ENCODE measurements at regions not wholly inside any gene's neighbourhood (a gene's known extent, or its start where the extent isn't known, plus 50 kb on each side); places are given as distances from the start of the nearest gene placed in this dataset.

GRCh38 chr6:74579047-74579446 is 626.8 kb downstream of the COL12A1 start:
- TF ChIP-seq POLR2A (IDR thresholded peaks at IDR 0.05; ENCODE audit: low read length) (no peak), GATA1 (IDR thresholded peaks at IDR 0.05; ENCODE audit: low read depth, low read length) (no peak)

All from erythroblast (primary cell).